ENCODE measurements at regions not wholly inside any gene's neighbourhood (a gene's known extent, or its start where the extent isn't known, plus 50 kb on each side); places are given as distances from the start of the nearest gene placed in this dataset.

GRCh38 chr13:63773476-63773875 is 2357.8 kb upstream of the PCDH20 start:
- TF ChIP-seq POLR2A (IDR thresholded peaks at IDR 0.05) (no peak), CTCF (IDR thresholded peaks at IDR 0.05) (no peak)
